K562 (cell line): ENCODE measurements at regions not wholly inside any gene's neighbourhood (a gene's known extent, or its start where the extent isn't known, plus 50 kb on each side); places are given as distances from the start of the nearest gene placed in this dataset.

ENCODE experiments used
- NR2C2 ChIP-seq, 2 experiments: fragments of 200-800 bp in 1 of 2; sonication (Bioruptor generic) in 1 of 2; sonication (generic) in 1 of 2; formaldehyde crosslinking in 1 of 2; IDR thresholded peaks; 2 replicates each; pipeline versions ENCODE4 v1.6.1 to v1.8.0; 2016 to 2022; ENCODE audit warnings: mild to moderate bottlenecking in 1 of 2, missing compliant biosample characterization in 1 of 2, missing genetic modification characterization in 1 of 2, missing genetic modification reagents in 1 of 2
- POLR2AphosphoS5 ChIP-seq: IDR thresholded peaks from 2 replicates; pipeline ENCODE4 v1.6.1; 2011; ENCODE audit warnings: mild to moderate bottlenecking, low read depth, low read length, moderate library complexity; ENCODE audit not compliant: control insufficient read depth, insufficient read depth
- ZKSCAN1 ChIP-seq: fragments of 150-350 bp; IDR thresholded peaks from 2 replicates; pipeline ENCODE4 v1.6.1; 2016; ENCODE audit warnings: low read depth, low read length
- ZNF274 ChIP-seq: IDR thresholded peaks from 2 replicates; pipeline ENCODE4 v1.6.1; 2011; ENCODE audit warnings: low read depth, mild to moderate bottlenecking, low read length, moderate library complexity, borderline replicate concordance
- TF ChIP-seq, protein P1 (sequence below): sonication (generic); formaldehyde crosslinking; IDR thresholded peaks from 2 replicates; pipeline ENCODE4 v1.9.0; 2022; ENCODE audit warnings: mild to moderate bottlenecking, missing genetic modification reagents
- TF ChIP-seq, protein P2 (sequence below), 3 experiments: IDR thresholded peaks in 2 of 3; conservative IDR thresholded peaks in 1 of 3; 2 replicates each; pipeline ENCODE4 v1.5.1; 2011 to 2012; ENCODE audit warnings: low read length in 3 of 3, mild to moderate bottlenecking in 3 of 3, control low read depth in 2 of 3, improper control_type of control experiment in 1 of 3, inconsistent platforms in 1 of 3, low read depth in 1 of 3, mixed read lengths in 1 of 3, moderate library complexity in 1 of 3; ENCODE audit not compliant: insufficient read depth in 2 of 3

DNA sequence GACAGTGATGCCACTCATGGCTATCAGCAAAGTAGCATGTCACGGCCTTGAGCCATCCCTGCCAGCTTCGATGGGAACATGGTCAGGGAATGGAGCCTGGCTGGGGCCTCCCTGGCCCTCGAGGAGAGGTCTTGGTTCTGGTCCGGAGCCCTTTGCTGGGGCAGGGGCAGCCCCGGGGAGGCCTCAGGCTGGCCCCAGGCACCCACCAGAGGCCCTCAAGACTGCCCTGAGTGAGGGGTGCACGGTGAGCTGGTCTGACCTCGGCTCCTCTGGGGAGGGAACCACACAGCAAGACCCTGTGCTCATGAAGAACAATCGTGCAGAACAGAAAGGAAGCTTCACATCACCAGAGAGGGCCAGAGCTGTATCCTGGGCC, 75.2 kb upstream of the OTOS start:
- TF ChIP-seq, protein P1, sequence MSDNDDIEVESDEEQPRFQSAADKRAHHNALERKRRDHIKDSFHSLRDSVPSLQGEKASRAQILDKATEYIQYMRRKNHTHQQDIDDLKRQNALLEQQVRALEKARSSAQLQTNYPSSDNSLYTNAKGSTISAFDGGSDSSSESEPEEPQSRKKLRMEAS (CRISPR knock-in tag), result no peak
- no peak for TF ChIP-seq ZKSCAN1
- TF ChIP-seq NR2C2 (CRISPR knock-in tag; IDR thresholded peaks at IDR 0.05), result no peak
- TF ChIP-seq NR2C2 (tag; IDR thresholded peaks at IDR 0.05), result no peak
- TF ChIP-seq, protein P2, sequence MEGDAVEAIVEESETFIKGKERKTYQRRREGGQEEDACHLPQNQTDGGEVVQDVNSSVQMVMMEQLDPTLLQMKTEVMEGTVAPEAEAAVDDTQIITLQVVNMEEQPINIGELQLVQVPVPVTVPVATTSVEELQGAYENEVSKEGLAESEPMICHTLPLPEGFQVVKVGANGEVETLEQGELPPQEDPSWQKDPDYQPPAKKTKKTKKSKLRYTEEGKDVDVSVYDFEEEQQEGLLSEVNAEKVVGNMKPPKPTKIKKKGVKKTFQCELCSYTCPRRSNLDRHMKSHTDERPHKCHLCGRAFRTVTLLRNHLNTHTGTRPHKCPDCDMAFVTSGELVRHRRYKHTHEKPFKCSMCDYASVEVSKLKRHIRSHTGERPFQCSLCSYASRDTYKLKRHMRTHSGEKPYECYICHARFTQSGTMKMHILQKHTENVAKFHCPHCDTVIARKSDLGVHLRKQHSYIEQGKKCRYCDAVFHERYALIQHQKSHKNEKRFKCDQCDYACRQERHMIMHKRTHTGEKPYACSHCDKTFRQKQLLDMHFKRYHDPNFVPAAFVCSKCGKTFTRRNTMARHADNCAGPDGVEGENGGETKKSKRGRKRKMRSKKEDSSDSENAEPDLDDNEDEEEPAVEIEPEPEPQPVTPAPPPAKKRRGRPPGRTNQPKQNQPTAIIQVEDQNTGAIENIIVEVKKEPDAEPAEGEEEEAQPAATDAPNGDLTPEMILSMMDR (IDR thresholded peaks at IDR 0.05 in 2 of 3, conservative IDR thresholded peaks at IDR 0.05 in 1 of 3; ENCODE audit: insufficient read depth in 2 of 3, low read depth in 1 of 3, low read length in 3 of 3), result no peak
- no peak for TF ChIP-seq POLR2AphosphoS5
- no peak for TF ChIP-seq ZNF274
